Cardiac fibroblast (primary cell): ENCODE measurements at regions not wholly inside any gene's neighbourhood (a gene's known extent, or its start where the extent isn't known, plus 50 kb on each side); places are given as distances from the start of the nearest gene placed in this dataset.

Source experiments
- DNase-seq, 2 donors: peaks; one replicate each; pipeline versions ENCODE4 v3.0.0 to v3.0.0-alpha.2; 2010; ENCODE audit warnings: low read depth in 2 of 2
- H3K4me3 ChIP-seq, 2 donors: replicated peaks in 1 of 2; 1 replicate in 1 of 2; 2 replicates in 1 of 2; pipeline ENCODE4 v1.5.1; 2011; ENCODE audit warnings: low read depth in 2 of 2, low read length in 2 of 2, mild to moderate bottlenecking in 2 of 2, moderate library complexity in 1 of 2
- TF ChIP-seq, protein P1 (sequence below): IDR thresholded peaks from one replicate; pipeline ENCODE4 v1.5.1; 2011; ENCODE audit warnings: low read depth, mild to moderate bottlenecking, low read length, inconsistent platforms

DNA sequence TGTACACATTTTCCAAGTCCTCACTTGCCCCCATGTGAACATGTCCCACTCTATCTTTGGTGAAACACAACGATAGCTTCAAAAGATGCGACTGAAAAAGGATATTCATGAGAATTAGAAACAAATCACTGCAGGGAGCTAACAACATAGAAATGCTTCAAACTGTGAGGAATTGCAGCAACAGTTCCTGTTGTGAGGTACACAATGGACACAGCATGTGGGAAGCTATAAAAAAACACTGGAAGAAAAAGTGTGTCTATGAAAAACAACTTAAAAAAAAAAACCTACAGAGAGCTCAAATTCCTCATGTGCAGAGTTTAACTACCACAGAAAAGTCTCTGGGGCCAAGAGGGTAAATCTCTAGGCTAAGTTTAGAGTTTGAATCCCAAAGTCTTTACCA, 51.6 kb upstream of the BLTP1 start:
- no peak for DNase-seq
- no peak overlapping the region for H3K4me3 ChIP-seq
- TF ChIP-seq, protein P1, sequence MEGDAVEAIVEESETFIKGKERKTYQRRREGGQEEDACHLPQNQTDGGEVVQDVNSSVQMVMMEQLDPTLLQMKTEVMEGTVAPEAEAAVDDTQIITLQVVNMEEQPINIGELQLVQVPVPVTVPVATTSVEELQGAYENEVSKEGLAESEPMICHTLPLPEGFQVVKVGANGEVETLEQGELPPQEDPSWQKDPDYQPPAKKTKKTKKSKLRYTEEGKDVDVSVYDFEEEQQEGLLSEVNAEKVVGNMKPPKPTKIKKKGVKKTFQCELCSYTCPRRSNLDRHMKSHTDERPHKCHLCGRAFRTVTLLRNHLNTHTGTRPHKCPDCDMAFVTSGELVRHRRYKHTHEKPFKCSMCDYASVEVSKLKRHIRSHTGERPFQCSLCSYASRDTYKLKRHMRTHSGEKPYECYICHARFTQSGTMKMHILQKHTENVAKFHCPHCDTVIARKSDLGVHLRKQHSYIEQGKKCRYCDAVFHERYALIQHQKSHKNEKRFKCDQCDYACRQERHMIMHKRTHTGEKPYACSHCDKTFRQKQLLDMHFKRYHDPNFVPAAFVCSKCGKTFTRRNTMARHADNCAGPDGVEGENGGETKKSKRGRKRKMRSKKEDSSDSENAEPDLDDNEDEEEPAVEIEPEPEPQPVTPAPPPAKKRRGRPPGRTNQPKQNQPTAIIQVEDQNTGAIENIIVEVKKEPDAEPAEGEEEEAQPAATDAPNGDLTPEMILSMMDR = no peak

DNA sequence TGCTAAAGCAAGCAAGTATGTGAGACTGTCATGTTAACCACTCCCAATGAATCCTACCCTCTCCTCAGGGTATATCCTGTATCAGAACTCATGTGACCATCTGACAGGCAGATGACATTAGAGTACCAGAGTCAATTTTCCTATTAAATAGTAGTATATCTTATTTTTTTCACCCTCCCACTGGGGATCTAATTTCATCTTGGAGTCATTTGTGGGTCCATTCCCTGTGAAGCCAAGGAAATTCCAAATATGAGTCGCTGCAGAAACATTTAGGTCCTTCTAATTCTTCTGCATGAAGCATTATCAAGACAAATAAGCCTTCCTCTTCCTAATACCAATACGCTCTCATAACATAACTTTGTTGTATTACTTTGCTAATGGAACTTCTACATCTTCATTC, 52.2 kb upstream of the BLTP1 start:
- peak; percentile 7 to 9 for DNase-seq
- H3K4me3 ChIP-seq = no peak overlapping the region
- TF ChIP-seq, protein P1 = no peak

DNA sequence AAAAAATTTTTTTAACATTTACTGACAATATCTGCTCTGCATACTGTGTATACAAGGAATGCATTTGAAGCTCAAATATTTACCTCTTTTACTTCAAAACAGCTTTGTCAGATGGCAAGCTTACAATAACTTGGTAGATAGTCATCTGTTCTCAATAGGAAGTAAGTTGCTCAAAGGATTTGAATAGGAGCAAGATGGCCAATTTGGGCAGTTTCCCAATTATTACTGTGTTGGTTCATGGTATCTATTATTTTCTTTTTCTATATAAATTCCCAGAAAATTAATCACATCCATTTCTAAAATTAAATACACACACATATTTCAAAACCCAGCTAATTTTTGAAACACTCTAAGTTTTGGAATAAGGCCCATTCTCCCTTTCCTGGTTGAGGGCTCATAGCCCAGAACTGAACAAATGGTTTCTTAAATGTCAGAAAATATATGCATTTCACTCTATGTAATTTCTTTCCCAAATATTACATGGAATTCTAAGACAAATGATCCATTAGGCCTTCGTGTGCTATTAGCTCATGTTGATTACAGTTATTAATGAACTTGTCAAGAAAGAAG, 60.2 kb upstream of the BLTP1 start:
- TF ChIP-seq, protein P1 = no peak
- no peak overlapping the region for H3K4me3 ChIP-seq
- DNase-seq = no peak

DNA sequence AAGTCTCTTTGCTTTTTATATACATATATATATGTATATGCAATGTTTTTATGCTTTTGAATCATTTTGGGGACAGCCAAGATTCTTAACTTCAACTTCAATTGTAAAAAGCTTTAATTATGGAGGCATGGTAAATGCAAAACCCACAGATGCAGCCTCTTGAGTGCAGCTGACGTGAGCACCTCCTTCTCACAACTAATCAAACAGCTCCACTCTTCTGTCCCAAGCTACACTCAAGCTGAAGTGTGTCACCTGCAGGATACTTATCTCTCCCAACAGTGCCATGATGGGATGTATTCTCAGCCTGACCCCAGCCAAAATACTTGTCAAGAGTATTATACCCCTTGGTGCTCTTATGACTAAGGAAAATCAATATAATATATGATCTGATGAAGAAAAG, 60.7 kb upstream of the BLTP1 start:
- no peak for DNase-seq
- TF ChIP-seq, protein P1 = no peak
- no peak overlapping the region for H3K4me3 ChIP-seq

DNA sequence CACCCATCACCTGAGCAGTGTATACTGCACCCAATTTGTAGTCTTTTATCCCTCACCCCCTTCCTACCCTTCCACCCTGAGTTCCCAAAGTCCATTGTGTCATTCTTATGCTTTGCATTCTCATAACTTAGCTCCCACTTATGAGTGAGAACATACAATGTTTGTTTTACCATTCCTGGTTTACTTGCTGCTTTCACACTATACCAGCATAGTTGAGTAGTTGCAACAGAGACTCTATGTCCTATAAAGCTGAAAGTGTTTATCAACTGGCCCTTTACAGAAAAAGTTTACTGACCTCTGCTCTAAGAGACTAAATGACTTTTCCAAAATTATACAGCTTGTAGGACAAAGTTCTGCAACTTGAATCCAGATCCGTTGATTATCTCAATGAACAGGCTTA, 61.1 kb upstream of the BLTP1 start:
- H3K4me3 ChIP-seq = no peak overlapping the region
- TF ChIP-seq, protein P1 = no peak
- no peak for DNase-seq

DNA sequence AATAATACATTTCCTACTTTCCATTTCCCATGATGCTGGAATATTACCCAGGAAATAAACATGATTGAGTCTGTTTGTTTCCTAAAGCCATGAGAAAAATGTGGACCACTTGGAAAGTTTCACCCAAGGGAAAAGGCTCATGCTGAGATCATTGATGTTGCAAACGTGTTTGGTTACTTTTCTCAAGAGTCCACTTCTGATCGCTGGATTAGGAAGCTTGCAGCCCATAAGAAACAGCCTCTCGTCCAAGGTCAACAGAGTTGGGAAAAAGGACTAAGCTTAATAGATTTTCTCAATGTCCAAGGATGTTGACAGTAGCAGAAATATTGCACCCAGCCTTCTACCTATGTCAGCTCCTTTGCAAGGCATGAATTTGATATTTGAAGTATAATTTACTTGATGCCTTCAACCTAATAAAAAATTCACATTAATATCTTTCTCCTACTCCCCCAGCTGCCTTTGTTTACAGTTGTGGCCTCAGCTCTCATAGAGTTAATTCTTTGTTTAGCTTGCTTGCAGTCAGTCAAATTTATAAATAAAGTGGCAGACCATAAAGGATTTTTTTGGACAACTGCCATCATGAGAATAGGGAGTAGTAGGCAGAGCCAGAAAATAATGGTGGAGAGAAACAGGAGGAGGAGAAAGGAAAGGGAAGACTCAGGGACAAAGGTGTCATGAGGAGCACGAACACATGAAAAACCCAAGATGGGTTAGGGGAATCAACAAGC, 65.6 kb upstream of the BLTP1 start:
- TF ChIP-seq, protein P1 = no peak
- DNase-seq = peak in 1 of 2 donors; percentile 29
- H3K4me3 ChIP-seq = no peak overlapping the region

DNA sequence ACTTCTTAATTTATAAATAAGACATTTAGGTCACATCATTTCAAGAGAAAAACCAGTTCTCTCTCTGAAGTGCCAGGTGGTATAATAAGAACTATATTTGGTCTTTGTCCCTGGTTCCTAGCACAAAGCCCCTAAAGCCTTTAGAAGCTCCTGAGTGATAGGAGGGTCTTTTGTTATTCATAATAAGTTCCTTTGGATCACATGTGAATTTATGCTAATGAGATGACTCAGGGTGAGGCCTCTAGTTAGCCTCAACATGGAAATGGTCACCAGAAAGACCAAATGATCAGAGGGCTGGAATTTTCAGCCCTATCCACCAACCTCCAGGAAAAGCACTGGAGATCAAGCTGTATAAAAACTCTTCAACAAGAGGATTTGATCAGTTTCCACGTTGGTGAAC, 68.1 kb upstream of the BLTP1 start:
- DNase-seq = no peak
- H3K4me3 ChIP-seq = no peak overlapping the region
- TF ChIP-seq, protein P1 = no peak
